ENCODE measurements at regions not wholly inside any gene's neighbourhood (a gene's known extent, or its start where the extent isn't known, plus 50 kb on each side); places are given as distances from the start of the nearest gene placed in this dataset.

DNA sequence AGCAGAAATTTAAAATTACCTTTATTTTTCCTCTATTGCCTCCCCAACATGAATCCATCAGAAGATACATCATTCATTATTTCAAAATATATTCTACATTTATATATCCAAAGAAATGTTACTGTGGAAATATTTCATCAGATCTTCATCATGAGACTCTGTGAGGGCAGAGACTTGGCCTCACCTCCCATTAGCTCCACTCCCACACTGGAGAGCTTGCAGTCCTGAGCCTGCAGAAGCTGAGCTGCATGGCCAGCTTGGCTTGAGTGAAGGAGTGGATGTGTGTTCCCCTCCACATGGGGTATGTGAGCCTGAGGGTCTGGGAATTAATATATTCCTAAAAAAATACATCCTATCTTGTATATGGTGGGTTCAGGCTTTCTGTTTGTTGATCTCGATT, 961.9 kb downstream of the TMEM121 start:
- ChIA-PET POLR2A (ENCODE audit: low non-redundant PET) (no interaction called here), CTCF (no interaction called here)
- Histone ChIP-seq H3K9me3 (ENCODE audit: low read depth, low read length, poor library complexity, severe bottlenecking) (no peaks in the 10 kb centered on the region), H3K36me3 (ENCODE audit: insufficient read depth, low read length, poor library complexity, severe bottlenecking) (no peaks in the 10 kb centered on the region), H3K4me1 (ENCODE audit: insufficient read depth, low read length, poor library complexity, severe bottlenecking) (peaks cover 5% of the 10 kb centered on the region), H3K27me3 (replicated peaks; ENCODE audit: insufficient read depth, low read depth, low read length, poor library complexity) (no peaks in the 10 kb centered on the region), H3K27ac (ENCODE audit: low read depth, low read length, poor library complexity, severe bottlenecking) (no peak overlapping the region), H3K4me3 (ENCODE audit: low read depth, low read length, poor library complexity, severe bottlenecking) (no peak overlapping the region)
- no peak for TF ChIP-seq EZH2 (IDR thresholded peaks at IDR 0.05; ENCODE audit: borderline replicate concordance, low read depth, low read length, poor library complexity, severe bottlenecking)
- TF ChIP-seq, protein P1, sequence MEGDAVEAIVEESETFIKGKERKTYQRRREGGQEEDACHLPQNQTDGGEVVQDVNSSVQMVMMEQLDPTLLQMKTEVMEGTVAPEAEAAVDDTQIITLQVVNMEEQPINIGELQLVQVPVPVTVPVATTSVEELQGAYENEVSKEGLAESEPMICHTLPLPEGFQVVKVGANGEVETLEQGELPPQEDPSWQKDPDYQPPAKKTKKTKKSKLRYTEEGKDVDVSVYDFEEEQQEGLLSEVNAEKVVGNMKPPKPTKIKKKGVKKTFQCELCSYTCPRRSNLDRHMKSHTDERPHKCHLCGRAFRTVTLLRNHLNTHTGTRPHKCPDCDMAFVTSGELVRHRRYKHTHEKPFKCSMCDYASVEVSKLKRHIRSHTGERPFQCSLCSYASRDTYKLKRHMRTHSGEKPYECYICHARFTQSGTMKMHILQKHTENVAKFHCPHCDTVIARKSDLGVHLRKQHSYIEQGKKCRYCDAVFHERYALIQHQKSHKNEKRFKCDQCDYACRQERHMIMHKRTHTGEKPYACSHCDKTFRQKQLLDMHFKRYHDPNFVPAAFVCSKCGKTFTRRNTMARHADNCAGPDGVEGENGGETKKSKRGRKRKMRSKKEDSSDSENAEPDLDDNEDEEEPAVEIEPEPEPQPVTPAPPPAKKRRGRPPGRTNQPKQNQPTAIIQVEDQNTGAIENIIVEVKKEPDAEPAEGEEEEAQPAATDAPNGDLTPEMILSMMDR (conservative IDR thresholded peaks at IDR 0.05; ENCODE audit: low read depth, low read length): no peak
- no TSS peak for BruUV-seq (replicated peaks)
- DNase-seq (ENCODE audit: low spot score): no peak
- intact Hi-C loops (cut with micrococcal nuclease; ENCODE audit: unreplicated experiment): no loop called here

DNA sequence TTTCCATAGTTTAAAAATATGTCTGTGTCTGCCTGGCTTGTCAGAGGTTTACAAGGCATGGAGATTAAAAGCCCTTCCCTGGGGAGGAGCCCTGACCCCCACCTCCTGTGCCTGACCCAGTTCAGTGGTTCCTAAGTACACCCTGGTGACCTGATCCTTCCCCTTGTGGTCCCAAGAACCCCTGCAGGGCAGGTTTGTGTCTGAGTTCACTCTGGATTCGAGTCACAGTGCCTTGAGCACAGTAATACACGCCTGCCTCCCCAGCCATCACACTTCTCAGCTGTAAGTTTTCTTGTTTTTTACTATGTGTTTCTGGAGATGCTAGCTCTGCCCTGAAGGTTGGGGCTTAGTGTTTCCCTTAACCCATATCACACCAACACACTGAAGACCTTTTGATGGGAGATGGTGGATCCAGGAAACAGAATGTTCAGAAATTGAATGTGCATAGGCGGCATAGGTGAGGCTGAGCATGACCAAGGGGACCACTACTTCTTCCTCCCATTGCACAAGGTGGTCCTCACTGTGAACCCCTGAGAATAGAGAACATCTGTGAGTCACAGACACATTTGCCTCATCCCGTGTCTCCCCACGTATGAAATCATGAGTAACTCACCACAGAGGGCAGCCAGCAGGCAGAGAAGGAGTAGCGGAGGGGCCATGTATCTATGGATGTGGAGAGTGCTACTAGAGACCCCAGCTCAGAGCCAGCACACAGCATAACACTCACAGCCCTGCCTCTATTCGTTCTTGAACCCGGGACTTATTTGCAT, 962.9 kb downstream of the TMEM121 start:
- no TSS peak for BruUV-seq (replicated peaks)
- no peaks in the 10 kb centered on the region for H3K9me3 ChIP-seq (ENCODE audit: low read depth, low read length, poor library complexity, severe bottlenecking)
- TF ChIP-seq EZH2 (IDR thresholded peaks at IDR 0.05; ENCODE audit: borderline replicate concordance, low read depth, low read length, poor library complexity, severe bottlenecking): no peak
- TF ChIP-seq, protein P1 (conservative IDR thresholded peaks at IDR 0.05; ENCODE audit: low read depth, low read length): no peak

DNA sequence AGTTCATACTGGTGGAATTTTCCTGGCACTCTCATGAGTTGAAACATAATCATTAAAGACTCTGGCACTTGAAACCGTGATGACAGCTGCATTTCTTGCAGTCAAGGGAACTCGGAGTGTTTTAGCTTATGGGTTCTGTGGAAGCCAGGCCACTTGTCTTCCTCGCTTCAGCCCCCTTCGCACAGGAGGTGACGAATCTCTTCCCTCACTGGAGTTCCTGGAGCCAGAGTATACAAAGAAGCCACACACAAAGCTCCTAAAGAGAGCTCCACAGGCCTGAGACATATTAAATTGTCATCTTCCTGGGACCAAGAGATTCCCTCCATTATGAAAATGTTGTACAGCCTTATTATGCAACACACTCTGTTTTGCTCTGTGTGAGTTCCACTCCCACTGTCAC, 964.1 kb downstream of the TMEM121 start:
- BruUV-seq (replicated peaks): no TSS peak
- Histone ChIP-seq H3K4me1 (ENCODE audit: insufficient read depth, low read length, poor library complexity, severe bottlenecking) (peaks cover 14% of the 10 kb centered on the region), H3K36me3 (ENCODE audit: insufficient read depth, low read length, poor library complexity, severe bottlenecking) (no peaks in the 10 kb centered on the region), H3K4me3 (ENCODE audit: low read depth, low read length, poor library complexity, severe bottlenecking) (no peak overlapping the region), H3K27me3 (replicated peaks; ENCODE audit: insufficient read depth, low read depth, low read length, poor library complexity) (no peaks in the 10 kb centered on the region), H3K27ac (ENCODE audit: low read depth, low read length, poor library complexity, severe bottlenecking) (peak overlapping the region; percentile 16), H3K9me3 (ENCODE audit: low read depth, low read length, poor library complexity, severe bottlenecking) (no peaks in the 10 kb centered on the region)
- TF ChIP-seq, protein P1 (conservative IDR thresholded peaks at IDR 0.05; ENCODE audit: low read depth, low read length): no peak
- no peak for TF ChIP-seq EZH2 (IDR thresholded peaks at IDR 0.05; ENCODE audit: borderline replicate concordance, low read depth, low read length, poor library complexity, severe bottlenecking)
- intact Hi-C loops (cut with micrococcal nuclease; ENCODE audit: unreplicated experiment): no loop called here
- DNase-seq (ENCODE audit: low spot score): peak; percentile 36
- ChIA-PET POLR2A (ENCODE audit: low non-redundant PET) (no interaction called here), CTCF (interaction anchor here (1.1 kb wide), 1 partner anchor 54 kb away, joined by 3 read pairs; no protein-coding TSS in a partner anchor)

More for the DNA sequence above, 962.9 kb downstream of the TMEM121 start:
- Histone ChIP-seq H3K36me3 (ENCODE audit: insufficient read depth, low read length, poor library complexity, severe bottlenecking) (no peaks in the 10 kb centered on the region), H3K4me3 (ENCODE audit: low read depth, low read length, poor library complexity, severe bottlenecking) (no peak overlapping the region), H3K27me3 (replicated peaks; ENCODE audit: insufficient read depth, low read depth, low read length, poor library complexity) (no peaks in the 10 kb centered on the region), H3K27ac (ENCODE audit: low read depth, low read length, poor library complexity, severe bottlenecking) (no peak overlapping the region), H3K4me1 (ENCODE audit: insufficient read depth, low read length, poor library complexity, severe bottlenecking) (peaks cover 10% of the 10 kb centered on the region)
- no peak for DNase-seq (ENCODE audit: low spot score)
- intact Hi-C loops (cut with micrococcal nuclease; ENCODE audit: unreplicated experiment): no loop called here
- POLR2A ChIA-PET (ENCODE audit: low non-redundant PET): no interaction called here
- CTCF ChIA-PET: no interaction called here
